Neural progenitor cell (in vitro differentiated cells): ENCODE measurements at regions not wholly inside any gene's neighbourhood (a gene's known extent, or its start where the extent isn't known, plus 50 kb on each side); places are given as distances from the start of the nearest gene placed in this dataset.

ENCODE experiments used
- DNase-seq: peaks from one replicate; pipeline ENCODE4 v3.0.0-alpha.2; 2016; ENCODE audit warnings: low spot score
- H2AFZ ChIP-seq: fragments of 200-600 bp; sonication (generic); replicated peaks from 2 replicates; pipeline ENCODE4 v1.6.1; 2016; ENCODE audit warnings: antibody characterized with exemption
- H3F3A ChIP-seq: fragments of 200-600 bp; sonication (generic); 2 replicates; pipeline ENCODE4 v1.6.1; 2016; ENCODE audit warnings: antibody characterized with exemption, low read depth
- H3K27ac ChIP-seq: fragments of 200-600 bp; sonication (generic); 2 replicates; pipeline ENCODE4 v1.5.1; 2016; ENCODE audit warnings: mild to moderate bottlenecking
- H3K27me3 ChIP-seq: fragments of 200-600 bp; sonication (generic); 2 replicates; pipeline ENCODE4 v1.6.1; 2016; ENCODE audit warnings: mild to moderate bottlenecking, moderate library complexity
- H3K36me3 ChIP-seq: fragments of 200-600 bp; sonication (generic); 2 replicates; pipeline ENCODE4 v1.5.1; 2016
- H3K4me1 ChIP-seq: fragments of 200-600 bp; sonication (generic); 2 replicates; pipeline ENCODE4 v1.6.1; 2016; ENCODE audit warnings: mixed run types
- H3K4me2 ChIP-seq: fragments of 200-600 bp; sonication (generic); 2 replicates; pipeline ENCODE4 v1.6.1; 2016
- H3K4me3 ChIP-seq: fragments of 200-600 bp; sonication (generic); 2 replicates; pipeline ENCODE4 v1.5.1; 2016
- H3K79me2 ChIP-seq: fragments of 200-600 bp; sonication (generic); 2 replicates; pipeline ENCODE4 v1.6.1; 2016; ENCODE audit warnings: low read depth
- H3K9ac ChIP-seq: fragments of 200-600 bp; sonication (generic); 2 replicates; pipeline ENCODE4 v1.6.1; 2016
- H3K9me3 ChIP-seq: fragments of 200-600 bp; sonication (generic); 2 replicates; pipeline ENCODE4 v1.5.1; 2016; ENCODE audit warnings: low read depth
- H4K20me1 ChIP-seq: fragments of 200-600 bp; sonication (generic); 2 replicates; pipeline ENCODE4 v1.6.1; 2016; ENCODE audit warnings: low read depth
- H3K27ac Mint-ChIP-seq: 3 replicates; pipeline ENCODE4 v1.8.0; 2021; ENCODE audit warnings: mixed read lengths
- H3K27me3 Mint-ChIP-seq: 2 replicates; pipeline ENCODE4 v1.8.0; 2022; ENCODE audit warnings: low read depth, mild to moderate bottlenecking, inconsistent platforms, moderate library complexity, mixed read lengths; ENCODE audit not compliant: insufficient read depth
- H3K36me3 Mint-ChIP-seq: 3 replicates; pipeline ENCODE4 v1.8.0; 2021; ENCODE audit warnings: mixed read lengths
- H3K4me1 Mint-ChIP-seq: 3 replicates; pipeline ENCODE4 v1.8.0; 2021; ENCODE audit warnings: mixed read lengths
- H3K4me3 Mint-ChIP-seq: 3 replicates; pipeline ENCODE4 v1.8.0; 2021; ENCODE audit warnings: mild to moderate bottlenecking, moderate library complexity, mixed read lengths
- H3K9me3 Mint-ChIP-seq: 3 replicates; pipeline ENCODE4 v1.8.0; 2020; ENCODE audit warnings: mixed read lengths
- CTCF ChIP-seq: fragments of 200-600 bp; sonication (generic); IDR thresholded peaks from 2 replicates; pipeline ENCODE4 v1.5.1; 2017; ENCODE audit warnings: antibody characterized with exemption, mild to moderate bottlenecking
- EZH2 ChIP-seq: fragments of 200-600 bp; sonication (generic); IDR thresholded peaks from 2 replicates; pipeline ENCODE4 v1.6.1; 2017; ENCODE audit warnings: antibody characterized with exemption, mild to moderate bottlenecking, moderate library complexity
- EZH2phosphoT487 ChIP-seq: fragments of 200-600 bp; sonication (generic); IDR thresholded peaks from 2 replicates; pipeline ENCODE4 v1.6.1; 2017; ENCODE audit warnings: antibody characterized with exemption

- no peaks in the 10 kb centered on the region for H3K79me2 ChIP-seq
- no peaks in the 10 kb centered on the region for H4K20me1 ChIP-seq
- H3K9me3 ChIP-seq, result no peaks in the 10 kb centered on the region
- no peaks in the 10 kb centered on the region for H3K36me3 Mint-ChIP-seq
- peaks cover 4% of the 10 kb centered on the region for H3K27me3 Mint-ChIP-seq
- H3K9me3 Mint-ChIP-seq, result peaks cover 2% of the 10 kb centered on the region
- H3K4me3 ChIP-seq, result no peak overlapping the region
- no peak overlapping the region for H3K4me2 ChIP-seq
- no peak overlapping the region for H3K27ac ChIP-seq
- H3F3A ChIP-seq, result peaks cover 14% of the 10 kb centered on the region
- H3K4me1 Mint-ChIP-seq, result peaks cover 4% of the 10 kb centered on the region
- H3K4me1 ChIP-seq, result peaks cover 11% of the 10 kb centered on the region
- no peak overlapping the region for H3K9ac ChIP-seq
- H3K27me3 ChIP-seq, result no peaks in the 10 kb centered on the region
- H3K36me3 ChIP-seq, result no peaks in the 10 kb centered on the region
- H3K27ac Mint-ChIP-seq, result no peak overlapping the region
- no peak for TF ChIP-seq CTCF
- TF ChIP-seq EZH2, result no peak
- TF ChIP-seq EZH2phosphoT487, result no peak
- H3K4me3 Mint-ChIP-seq, result no peak overlapping the region
- no peak overlapping the region for H2AFZ ChIP-seq
- DNase-seq, result no peak
These were observed 73.5 kb downstream of the PSMG1 start for GRCh38 chr21:39109596-39110210.

- H3K4me3 ChIP-seq, result no peak overlapping the region
- no peaks in the 10 kb centered on the region for H3K27me3 ChIP-seq
- H3K36me3 Mint-ChIP-seq, result no peaks in the 10 kb centered on the region
- H3K27ac ChIP-seq, result no peak overlapping the region
- H2AFZ ChIP-seq, result no peak overlapping the region
- H3K9me3 Mint-ChIP-seq, result peaks cover 1% of the 10 kb centered on the region
- H3K27ac Mint-ChIP-seq, result no peak overlapping the region
- no peaks in the 10 kb centered on the region for H3K79me2 ChIP-seq
- H3K4me3 Mint-ChIP-seq, result no peak overlapping the region
- TF ChIP-seq CTCF, result no peak
- TF ChIP-seq EZH2, result no peak
- TF ChIP-seq EZH2phosphoT487, result no peak
- no peaks in the 10 kb centered on the region for H4K20me1 ChIP-seq
- peaks cover 4% of the 10 kb centered on the region for H3K4me1 Mint-ChIP-seq
- H3K9ac ChIP-seq, result no peak overlapping the region
- DNase-seq, result no peak
- no peaks in the 10 kb centered on the region for H3K36me3 ChIP-seq
- peaks cover 5% of the 10 kb centered on the region for H3K27me3 Mint-ChIP-seq
- H3F3A ChIP-seq, result peaks cover 18% of the 10 kb centered on the region
- no peaks in the 10 kb centered on the region for H3K9me3 ChIP-seq
- peaks cover 11% of the 10 kb centered on the region for H3K4me1 ChIP-seq
- H3K4me2 ChIP-seq, result no peak overlapping the region
These were observed 74.1 kb downstream of the PSMG1 start for GRCh38 chr21:39109163-39109530.

- TF ChIP-seq CTCF (no peak), EZH2phosphoT487 (no peak), EZH2 (no peak)
- peaks cover 18% of the 10 kb centered on the region for H3F3A ChIP-seq
- H3K4me1 ChIP-seq, result peaks cover 11% of the 10 kb centered on the region
- H4K20me1 ChIP-seq, result no peaks in the 10 kb centered on the region
- DNase-seq, result no peak
- H3K4me2 ChIP-seq, result no peak overlapping the region
- no peaks in the 10 kb centered on the region for H3K36me3 Mint-ChIP-seq
- no peaks in the 10 kb centered on the region for H3K36me3 ChIP-seq
- H2AFZ ChIP-seq, result no peak overlapping the region
- peaks cover 6% of the 10 kb centered on the region for H3K27me3 Mint-ChIP-seq
- H3K9ac ChIP-seq, result no peak overlapping the region
- H3K27ac Mint-ChIP-seq, result no peak overlapping the region
- no peaks in the 10 kb centered on the region for H3K27me3 ChIP-seq
- H3K4me3 Mint-ChIP-seq, result no peak overlapping the region
- H3K27ac ChIP-seq, result no peak overlapping the region
- H3K79me2 ChIP-seq, result no peaks in the 10 kb centered on the region
- H3K4me3 ChIP-seq, result no peak overlapping the region
- no peaks in the 10 kb centered on the region for H3K9me3 ChIP-seq
- peaks cover 3% of the 10 kb centered on the region for H3K9me3 Mint-ChIP-seq
- peaks cover 4% of the 10 kb centered on the region for H3K4me1 Mint-ChIP-seq
These were observed 74.7 kb downstream of the PSMG1 start for GRCh38 chr21:39108291-39109162.
